ENCODE measurements at regions not wholly inside any gene's neighbourhood (a gene's known extent, or its start where the extent isn't known, plus 50 kb on each side); places are given as distances from the start of the nearest gene placed in this dataset.

- H3K4me3 ChIP-seq (ENCODE audit: low read length): no peak overlapping the region
Measured at GRCh38 chr3:89783341-89783927, 676.0 kb downstream of the EPHA3 start.

GRCh38 chr3:89787485-89787884 lies 680.1 kb downstream of the EPHA3 start:
- H3K36me3 ChIP-seq (ENCODE audit: insufficient read depth, low read length): no peaks in the 10 kb centered on the region
- no peaks in the 10 kb centered on the region for H3K4me1 ChIP-seq (ENCODE audit: control insufficient read depth, insufficient read depth, low read length)
- no peaks in the 10 kb centered on the region for H3K9me3 ChIP-seq (replicated peaks; ENCODE audit: low read length)
- H3K4me3 ChIP-seq (ENCODE audit: low read length): no peak overlapping the region
- H3K4me2 ChIP-seq (ENCODE audit: low read length): no peak overlapping the region
- no peak overlapping the region for H3K9ac ChIP-seq (ENCODE audit: low read depth, low read length)
- no peaks in the 10 kb centered on the region for H3K27me3 ChIP-seq (ENCODE audit: control insufficient read depth, insufficient read depth, low read length)

More at GRCh38 chr3:89783341-89783927, 676.0 kb downstream of the EPHA3 start:
- Histone ChIP-seq H3K4me1 (ENCODE audit: control insufficient read depth, insufficient read depth, low read length) (no peaks in the 10 kb centered on the region), H3K27me3 (ENCODE audit: control insufficient read depth, insufficient read depth, low read length) (no peaks in the 10 kb centered on the region), H3K9ac (ENCODE audit: low read depth, low read length) (no peak overlapping the region), H3K9me3 (replicated peaks; ENCODE audit: low read length) (no peaks in the 10 kb centered on the region), H3K4me2 (ENCODE audit: low read length) (no peak overlapping the region), H3K36me3 (ENCODE audit: insufficient read depth, low read length) (no peaks in the 10 kb centered on the region)

DNA sequence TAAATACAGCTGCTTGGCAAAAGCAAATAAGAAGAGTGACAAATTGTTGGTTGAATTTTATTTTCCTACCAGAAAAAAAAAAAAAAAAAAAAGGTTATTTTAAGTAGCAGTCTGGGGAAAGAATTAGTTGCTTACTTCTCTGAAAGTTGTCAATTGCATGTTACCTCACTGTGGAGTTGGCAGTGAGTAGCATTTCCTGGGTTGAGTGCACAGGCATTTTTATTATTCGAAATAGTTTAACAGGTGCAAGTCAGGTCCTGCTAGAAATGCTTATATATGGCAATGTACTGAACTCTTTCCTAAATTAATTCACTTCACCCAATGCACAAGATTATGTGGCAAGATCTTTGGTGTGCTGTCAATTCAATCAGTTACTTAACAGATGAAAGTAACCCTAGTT lies 680.6 kb downstream of the EPHA3 start:
- Histone ChIP-seq H3K9me3 (replicated peaks; ENCODE audit: low read length) (no peaks in the 10 kb centered on the region), H3K36me3 (ENCODE audit: insufficient read depth, low read length) (no peaks in the 10 kb centered on the region), H3K4me3 (ENCODE audit: low read length) (no peak overlapping the region), H3K4me1 (ENCODE audit: control insufficient read depth, insufficient read depth, low read length) (no peaks in the 10 kb centered on the region), H3K4me2 (ENCODE audit: low read length) (no peak overlapping the region), H3K9ac (ENCODE audit: low read depth, low read length) (no peak overlapping the region), H3K27me3 (ENCODE audit: control insufficient read depth, insufficient read depth, low read length) (no peaks in the 10 kb centered on the region)

GRCh38 chr3:89795506-89795905 lies 688.1 kb downstream of the EPHA3 start:
- Histone ChIP-seq H3K9me3 (replicated peaks; ENCODE audit: low read length) (no peaks in the 10 kb centered on the region), H3K27me3 (ENCODE audit: control insufficient read depth, insufficient read depth, low read length) (no peaks in the 10 kb centered on the region), H3K4me3 (ENCODE audit: low read length) (no peak overlapping the region)

DNA sequence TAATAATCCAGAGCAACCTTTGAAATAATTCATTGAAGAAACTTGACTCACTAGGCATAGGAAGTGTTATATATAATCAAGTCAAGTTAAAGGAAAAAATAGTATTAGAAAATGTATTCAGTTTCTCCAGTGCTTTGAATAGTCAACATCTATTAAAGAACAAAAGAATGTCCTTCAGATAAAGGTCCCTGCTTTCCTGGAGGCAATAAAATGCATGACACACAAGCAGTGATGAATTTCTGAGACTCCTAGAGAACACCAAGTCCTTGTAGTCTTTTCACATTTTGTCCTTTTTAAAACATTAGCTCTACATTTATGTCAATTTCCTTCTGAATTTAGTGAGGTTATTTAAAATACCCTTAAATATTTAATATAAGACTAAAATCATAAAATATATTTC lies 695.5 kb downstream of the EPHA3 start:
- Histone ChIP-seq H3K9me3 (replicated peaks; ENCODE audit: low read length) (no peaks in the 10 kb centered on the region), H3K4me1 (ENCODE audit: control insufficient read depth, insufficient read depth, low read length) (no peaks in the 10 kb centered on the region), H3K27me3 (ENCODE audit: control insufficient read depth, insufficient read depth, low read length) (no peaks in the 10 kb centered on the region), H3K4me2 (ENCODE audit: low read length) (no peak overlapping the region), H3K9ac (ENCODE audit: low read depth, low read length) (no peak overlapping the region), H3K36me3 (ENCODE audit: insufficient read depth, low read length) (no peaks in the 10 kb centered on the region), H3K4me3 (ENCODE audit: low read length) (no peak overlapping the region)

More at GRCh38 chr3:89795506-89795905, 688.1 kb downstream of the EPHA3 start:
- no peaks in the 10 kb centered on the region for H3K36me3 ChIP-seq (ENCODE audit: insufficient read depth, low read length)
- no peak overlapping the region for H3K4me2 ChIP-seq (ENCODE audit: low read length)
- no peak overlapping the region for H3K9ac ChIP-seq (ENCODE audit: low read depth, low read length)
- no peaks in the 10 kb centered on the region for H3K4me1 ChIP-seq (ENCODE audit: control insufficient read depth, insufficient read depth, low read length)

- Histone ChIP-seq H3K27me3 (ENCODE audit: control insufficient read depth, insufficient read depth, low read length) (no peaks in the 10 kb centered on the region), H3K4me3 (ENCODE audit: low read length) (no peak overlapping the region), H3K9me3 (replicated peaks; ENCODE audit: low read length) (no peaks in the 10 kb centered on the region), H3K4me2 (ENCODE audit: low read length) (no peak overlapping the region), H3K9ac (ENCODE audit: low read depth, low read length) (no peak overlapping the region), H3K36me3 (ENCODE audit: insufficient read depth, low read length) (no peaks in the 10 kb centered on the region), H3K4me1 (ENCODE audit: control insufficient read depth, insufficient read depth, low read length) (no peaks in the 10 kb centered on the region)
Measured at GRCh38 chr3:89803711-89804110, 696.3 kb downstream of the EPHA3 start.

- H3K4me2 ChIP-seq (ENCODE audit: low read length): no peak overlapping the region
- no peak overlapping the region for H3K4me3 ChIP-seq (ENCODE audit: low read length)
- no peaks in the 10 kb centered on the region for H3K27me3 ChIP-seq (ENCODE audit: control insufficient read depth, insufficient read depth, low read length)
- no peak overlapping the region for H3K9ac ChIP-seq (ENCODE audit: low read depth, low read length)
- no peaks in the 10 kb centered on the region for H3K9me3 ChIP-seq (replicated peaks; ENCODE audit: low read length)
- no peaks in the 10 kb centered on the region for H3K4me1 ChIP-seq (ENCODE audit: control insufficient read depth, insufficient read depth, low read length)
- H3K36me3 ChIP-seq (ENCODE audit: insufficient read depth, low read length): no peaks in the 10 kb centered on the region
Measured at GRCh38 chr3:89806166-89806565, 698.7 kb downstream of the EPHA3 start.

DNA sequence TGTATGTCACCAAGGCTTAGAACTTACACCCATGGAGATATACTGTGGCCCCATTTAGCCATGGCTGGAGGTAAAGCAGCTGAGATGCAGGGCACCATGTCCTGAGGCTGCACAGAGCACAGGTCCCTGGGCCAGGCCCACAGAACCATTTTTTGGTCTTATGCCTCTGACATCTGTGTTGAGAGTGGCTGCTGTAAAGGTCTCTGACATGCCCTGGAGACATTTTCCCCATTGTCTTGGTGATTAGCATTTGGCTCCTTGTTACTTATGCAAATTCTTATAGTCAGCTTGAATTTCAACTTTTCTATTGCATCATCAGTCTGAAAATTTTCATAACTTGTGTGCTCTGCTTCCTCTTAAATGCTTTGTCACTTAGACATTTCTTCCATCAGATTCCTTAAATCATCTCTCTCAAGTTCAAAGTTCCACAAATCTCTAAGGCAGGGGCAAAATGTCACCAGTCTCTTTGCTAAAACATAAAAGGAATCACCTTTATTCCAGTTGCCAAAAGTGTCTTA lies 701.3 kb downstream of the EPHA3 start:
- Histone ChIP-seq H3K36me3 (ENCODE audit: insufficient read depth, low read length) (no peaks in the 10 kb centered on the region), H3K4me1 (ENCODE audit: control insufficient read depth, insufficient read depth, low read length) (no peaks in the 10 kb centered on the region), H3K9me3 (replicated peaks; ENCODE audit: low read length) (no peaks in the 10 kb centered on the region), H3K27me3 (ENCODE audit: control insufficient read depth, insufficient read depth, low read length) (no peaks in the 10 kb centered on the region), H3K9ac (ENCODE audit: low read depth, low read length) (no peak overlapping the region), H3K4me3 (ENCODE audit: low read length) (no peak overlapping the region), H3K4me2 (ENCODE audit: low read length) (no peak overlapping the region)

DNA sequence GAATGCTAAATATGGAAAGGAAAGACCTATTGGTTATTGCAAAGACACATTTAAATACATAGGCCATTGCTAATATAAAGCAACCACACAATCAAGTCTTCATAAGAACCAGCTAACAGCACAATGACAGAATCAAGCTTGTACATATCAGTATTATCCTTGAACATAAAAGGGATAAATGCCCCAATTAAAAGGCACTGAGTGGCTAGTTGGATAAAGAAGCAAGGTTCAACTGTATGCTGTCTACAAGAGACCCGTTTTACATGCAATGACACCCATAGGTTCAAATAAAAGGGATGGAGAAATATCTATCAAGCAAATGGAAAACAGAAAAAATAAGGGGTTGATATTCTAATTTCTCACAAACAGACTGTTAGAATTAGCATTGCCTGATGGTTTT lies 706.1 kb downstream of the EPHA3 start:
- no peak overlapping the region for H3K4me2 ChIP-seq (ENCODE audit: low read length)

GRCh38 chr3:89841041-89841440 lies 733.6 kb downstream of the EPHA3 start:
- Histone ChIP-seq H3K36me3 (ENCODE audit: insufficient read depth, low read length) (no peaks in the 10 kb centered on the region), H3K4me1 (ENCODE audit: control insufficient read depth, insufficient read depth, low read length) (no peaks in the 10 kb centered on the region), H3K9me3 (replicated peaks; ENCODE audit: low read length) (no peaks in the 10 kb centered on the region), H3K27me3 (ENCODE audit: control insufficient read depth, insufficient read depth, low read length) (no peaks in the 10 kb centered on the region), H3K9ac (ENCODE audit: low read depth, low read length) (no peak overlapping the region), H3K4me3 (ENCODE audit: low read length) (no peak overlapping the region), H3K4me2 (ENCODE audit: low read length) (no peak overlapping the region)

More for the DNA sequence above, 706.1 kb downstream of the EPHA3 start:
- Histone ChIP-seq H3K4me3 (ENCODE audit: low read length) (no peak overlapping the region), H3K27me3 (ENCODE audit: control insufficient read depth, insufficient read depth, low read length) (no peaks in the 10 kb centered on the region), H3K4me1 (ENCODE audit: control insufficient read depth, insufficient read depth, low read length) (no peaks in the 10 kb centered on the region), H3K36me3 (ENCODE audit: insufficient read depth, low read length) (no peaks in the 10 kb centered on the region), H3K9ac (ENCODE audit: low read depth, low read length) (no peak overlapping the region), H3K9me3 (replicated peaks; ENCODE audit: low read length) (no peaks in the 10 kb centered on the region)

DNA sequence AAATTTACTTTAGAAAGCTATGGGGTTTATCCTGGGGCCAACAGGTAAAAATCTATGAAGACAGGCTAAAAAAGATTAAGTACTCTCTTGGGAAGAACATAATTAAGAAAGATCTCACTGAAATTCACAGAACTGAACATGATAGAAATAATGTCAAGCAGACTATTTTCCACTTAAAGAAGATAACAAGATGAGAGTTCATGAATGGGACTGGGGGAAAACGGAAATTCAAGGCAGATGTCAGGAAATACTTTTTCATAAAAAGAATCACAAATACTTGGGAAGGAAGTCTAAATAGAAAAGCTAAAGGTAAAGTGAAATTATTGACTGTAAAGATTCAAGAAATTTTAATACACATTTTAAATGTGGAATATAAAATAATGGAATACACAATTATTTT lies 737.6 kb downstream of the EPHA3 start:
- H3K4me2 ChIP-seq (ENCODE audit: low read length): no peak overlapping the region
- no peaks in the 10 kb centered on the region for H3K27me3 ChIP-seq (ENCODE audit: control insufficient read depth, insufficient read depth, low read length)
- no peaks in the 10 kb centered on the region for H3K36me3 ChIP-seq (ENCODE audit: insufficient read depth, low read length)
- no peak overlapping the region for H3K9ac ChIP-seq (ENCODE audit: low read depth, low read length)
- no peaks in the 10 kb centered on the region for H3K9me3 ChIP-seq (replicated peaks; ENCODE audit: low read length)
- no peak overlapping the region for H3K4me3 ChIP-seq (ENCODE audit: low read length)
- H3K4me1 ChIP-seq (ENCODE audit: control insufficient read depth, insufficient read depth, low read length): no peaks in the 10 kb centered on the region

DNA sequence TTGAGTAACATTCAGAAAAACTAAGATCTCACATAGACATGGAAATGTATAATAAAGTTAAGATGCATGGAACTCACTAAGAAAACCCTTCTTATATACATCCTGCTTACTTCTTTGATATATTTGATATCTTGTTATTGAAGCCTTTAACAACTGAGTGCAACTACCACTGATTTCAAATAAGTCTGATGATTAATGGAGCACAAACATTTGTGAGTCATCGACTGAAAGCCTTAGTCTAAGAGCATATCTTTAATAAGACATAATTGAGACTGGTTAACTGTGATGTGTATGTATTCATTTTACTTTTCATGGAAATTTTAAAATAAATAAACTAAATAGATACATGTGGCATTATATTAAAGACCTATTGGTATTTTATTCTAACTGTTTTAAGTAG lies 740.5 kb downstream of the EPHA3 start:
- H3K36me3 ChIP-seq (ENCODE audit: insufficient read depth, low read length): no peaks in the 10 kb centered on the region
- no peaks in the 10 kb centered on the region for H3K9me3 ChIP-seq (replicated peaks; ENCODE audit: low read length)
- H3K4me3 ChIP-seq (ENCODE audit: low read length): no peak overlapping the region
- H3K27me3 ChIP-seq (ENCODE audit: control insufficient read depth, insufficient read depth, low read length): no peaks in the 10 kb centered on the region
- H3K4me1 ChIP-seq (ENCODE audit: control insufficient read depth, insufficient read depth, low read length): no peaks in the 10 kb centered on the region
- no peak overlapping the region for H3K4me2 ChIP-seq (ENCODE audit: low read length)
- H3K9ac ChIP-seq (ENCODE audit: low read depth, low read length): no peak overlapping the region
